Suprapubic skin (tissue), 4 donors: ENCODE measurements at regions not wholly inside any gene's neighbourhood (a gene's known extent, or its start where the extent isn't known, plus 50 kb on each side); places are given as distances from the start of the nearest gene placed in this dataset.

Experiments used
- EP300 ChIP-seq: sonication (generic); formaldehyde crosslinking; IDR thresholded peaks from one replicate; pipeline ENCODE4 v1.6.1; 2017; ENCODE audit warnings: antibody characterized with exemption
- POLR2A ChIP-seq, 2 donors: fragments of 450-650 bp; IDR thresholded peaks; one replicate each; pipeline ENCODE4 v1.6.1; 2017; ENCODE audit warnings: antibody characterized with exemption in 2 of 2, mild to moderate bottlenecking in 2 of 2, moderate library complexity in 2 of 2
- POLR2AphosphoS5 ChIP-seq, 3 donors: sonication (generic); formaldehyde crosslinking; IDR thresholded peaks; one replicate each; pipeline ENCODE4 v1.6.1; 2017; ENCODE audit warnings: antibody characterized with exemption in 3 of 3
- TF ChIP-seq, protein P1 (sequence below), 2 donors: fragments of 200-600 bp in 1 of 2; fragments of 450-650 bp in 1 of 2; sonication (generic) in 1 of 2; IDR thresholded peaks; one replicate each; pipeline ENCODE4 v1.5.1; 2016 to 2019; ENCODE audit warnings: antibody characterized with exemption in 2 of 2, mild to moderate bottlenecking in 1 of 2, moderate library complexity in 1 of 2

DNA sequence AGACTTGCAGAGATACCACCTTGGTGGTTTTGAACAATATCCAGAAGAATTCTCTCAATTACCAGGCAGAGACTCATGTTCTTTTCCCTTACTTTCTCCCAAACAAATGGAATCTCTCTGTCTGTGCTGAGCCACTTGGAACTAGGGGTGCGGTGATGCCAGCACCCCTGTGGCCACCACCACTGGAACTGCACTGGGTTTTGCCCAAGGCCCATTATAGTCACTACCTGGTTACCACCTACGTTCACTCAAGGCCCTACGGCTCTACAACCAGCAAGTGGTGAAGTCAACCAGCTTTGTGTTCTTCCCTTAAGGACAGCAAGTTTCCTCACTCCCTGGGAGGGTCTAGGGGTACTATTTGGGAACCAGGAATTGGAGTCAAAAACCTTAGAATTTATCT is 1183.7 kb downstream of the FSTL5 start:
- no peak for TF ChIP-seq POLR2A (IDR thresholded peaks at IDR 0.05)
- TF ChIP-seq, protein P1, sequence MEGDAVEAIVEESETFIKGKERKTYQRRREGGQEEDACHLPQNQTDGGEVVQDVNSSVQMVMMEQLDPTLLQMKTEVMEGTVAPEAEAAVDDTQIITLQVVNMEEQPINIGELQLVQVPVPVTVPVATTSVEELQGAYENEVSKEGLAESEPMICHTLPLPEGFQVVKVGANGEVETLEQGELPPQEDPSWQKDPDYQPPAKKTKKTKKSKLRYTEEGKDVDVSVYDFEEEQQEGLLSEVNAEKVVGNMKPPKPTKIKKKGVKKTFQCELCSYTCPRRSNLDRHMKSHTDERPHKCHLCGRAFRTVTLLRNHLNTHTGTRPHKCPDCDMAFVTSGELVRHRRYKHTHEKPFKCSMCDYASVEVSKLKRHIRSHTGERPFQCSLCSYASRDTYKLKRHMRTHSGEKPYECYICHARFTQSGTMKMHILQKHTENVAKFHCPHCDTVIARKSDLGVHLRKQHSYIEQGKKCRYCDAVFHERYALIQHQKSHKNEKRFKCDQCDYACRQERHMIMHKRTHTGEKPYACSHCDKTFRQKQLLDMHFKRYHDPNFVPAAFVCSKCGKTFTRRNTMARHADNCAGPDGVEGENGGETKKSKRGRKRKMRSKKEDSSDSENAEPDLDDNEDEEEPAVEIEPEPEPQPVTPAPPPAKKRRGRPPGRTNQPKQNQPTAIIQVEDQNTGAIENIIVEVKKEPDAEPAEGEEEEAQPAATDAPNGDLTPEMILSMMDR (IDR thresholded peaks at IDR 0.05), result no peak
- TF ChIP-seq POLR2AphosphoS5 (IDR thresholded peaks at IDR 0.05), result no peak
- no peak for TF ChIP-seq EP300
